ACC112 (cell line): ENCODE measurements at regions not wholly inside any gene's neighbourhood (a gene's known extent, or its start where the extent isn't known, plus 50 kb on each side); places are given as distances from the start of the nearest gene placed in this dataset.

Experiments used
- H2AFZ ChIP-seq: fragments of 200-600 bp; sonication (generic); one replicate; pipeline ENCODE4 v1.6.0; 2017; ENCODE audit warnings: antibody characterized with exemption, low read length; ENCODE audit not compliant: unreplicated experiment
- H3K27ac ChIP-seq: fragments of 200-600 bp; sonication (generic); 2 replicates; pipeline ENCODE4 v1.5.1; 2014; ENCODE audit warnings: low read depth, mild to moderate bottlenecking, antibody characterized with exemption, low read length, moderate library complexity
- H3K27me3 ChIP-seq: fragments of 200-600 bp; sonication (generic); 2 replicates; pipeline ENCODE4 v1.6.1; 2014; ENCODE audit warnings: mild to moderate bottlenecking, antibody characterized with exemption, low read length, moderate library complexity, mixed read lengths; ENCODE audit not compliant: insufficient read depth
- H3K36me3 ChIP-seq: fragments of 200-600 bp; sonication (generic); 2 replicates; pipeline ENCODE4 v1.6.1; 2016; ENCODE audit warnings: mild to moderate bottlenecking, antibody characterized with exemption, low read length, moderate library complexity, mixed read lengths; ENCODE audit not compliant: insufficient read depth
- H3K4me1 ChIP-seq: fragments of 200-600 bp; sonication (generic); one replicate; pipeline ENCODE4 v1.6.1; 2016; ENCODE audit warnings: low read length, mixed read lengths; ENCODE audit not compliant: insufficient read depth, unreplicated experiment, control insufficient read depth
- H3K4me3 ChIP-seq: fragments of 200-600 bp; sonication (generic); 2 replicates; pipeline ENCODE4 v1.5.1; 2014; ENCODE audit warnings: mild to moderate bottlenecking, low read depth, low read length
- H3K79me2 ChIP-seq: fragments of 200-600 bp; sonication (generic); one replicate; pipeline ENCODE4 v1.6.0; 2016; ENCODE audit warnings: low read length; ENCODE audit not compliant: control insufficient read depth, unreplicated experiment, insufficient read depth

- Histone ChIP-seq H3K4me1 (peaks cover 3% of the 10 kb centered on the region), H2AFZ (no peak overlapping the region), H3K36me3 (no peaks in the 10 kb centered on the region), H3K27me3 (peaks cover 5% of the 10 kb centered on the region; the same call in 1 of the 2 replicates), H3K4me3 (no peak overlapping the region), H3K27ac (no peak overlapping the region), H3K79me2 (no peaks in the 10 kb centered on the region)
These were observed 122.3 kb upstream of the DOCK10 start for GRCh38 chr2:225164401-225165050.

GRCh38 chr2:225158360-225158759, 116.1 kb upstream of the DOCK10 start:
- Histone ChIP-seq H3K27ac (no peak overlapping the region), H3K27me3 (no peaks in the 10 kb centered on the region), H3K4me1 (no peaks in the 10 kb centered on the region), H3K4me3 (no peak overlapping the region), H3K36me3 (no peaks in the 10 kb centered on the region), H3K79me2 (no peaks in the 10 kb centered on the region), H2AFZ (no peak overlapping the region)

DNA sequence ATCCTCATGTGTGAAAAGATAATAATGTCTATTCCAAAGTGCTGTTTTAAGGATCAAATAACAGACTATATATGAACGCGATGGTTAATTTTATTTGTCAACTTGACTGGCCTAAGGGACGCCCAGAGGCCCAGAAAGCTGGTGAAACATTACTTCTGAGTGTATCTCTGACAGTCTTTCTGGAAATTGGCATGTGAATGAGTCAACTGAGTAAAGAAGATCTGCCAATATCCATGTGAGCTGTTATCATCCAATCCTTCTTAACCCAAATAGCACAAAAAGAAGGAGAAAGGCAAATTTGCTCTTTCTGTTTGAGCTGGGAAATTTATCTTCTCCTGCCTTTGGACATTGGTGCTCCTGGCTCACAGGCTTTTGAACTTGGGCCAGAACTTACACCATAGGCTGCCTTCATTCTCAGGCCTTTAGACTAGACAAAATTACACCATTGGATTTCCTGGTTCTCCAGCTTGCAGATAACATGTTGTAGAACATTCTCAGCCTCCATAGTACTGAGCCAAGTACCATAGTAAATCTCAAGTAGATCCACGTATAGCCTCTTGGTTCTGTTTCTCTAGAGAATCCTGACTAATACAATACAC, 114.7 kb upstream of the DOCK10 start:
- Histone ChIP-seq H3K4me1 (no peaks in the 10 kb centered on the region), H3K27ac (no peak overlapping the region), H3K27me3 (no peaks in the 10 kb centered on the region), H3K36me3 (no peaks in the 10 kb centered on the region), H3K79me2 (no peaks in the 10 kb centered on the region), H3K4me3 (no peak overlapping the region), H2AFZ (no peak overlapping the region)

DNA sequence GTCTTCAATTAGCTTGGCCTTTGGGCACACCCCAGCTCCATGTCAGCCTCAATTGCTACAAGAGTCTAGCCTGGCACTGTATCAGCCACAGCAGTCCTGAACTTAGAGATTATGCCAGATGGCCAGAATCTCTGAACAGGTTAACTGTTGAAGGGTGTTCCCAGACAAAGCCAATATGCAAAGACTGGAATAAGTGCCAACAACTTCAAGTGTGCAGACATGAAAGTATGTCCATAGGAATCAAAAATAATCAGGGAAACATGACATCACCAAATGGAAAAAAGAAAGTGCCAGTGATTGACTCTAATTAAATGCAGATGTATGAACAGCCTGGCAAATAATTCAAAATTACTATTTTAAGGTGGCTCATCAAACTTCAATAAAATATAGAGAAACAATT, 98.5 kb upstream of the DOCK10 start:
- H3K36me3 ChIP-seq: no peaks in the 10 kb centered on the region
- H2AFZ ChIP-seq: no peak overlapping the region
- no peak overlapping the region for H3K27ac ChIP-seq
- no peaks in the 10 kb centered on the region for H3K79me2 ChIP-seq
- no peaks in the 10 kb centered on the region for H3K4me1 ChIP-seq
- no peak overlapping the region for H3K4me3 ChIP-seq
- H3K27me3 ChIP-seq: no peaks in the 10 kb centered on the region

- no peaks in the 10 kb centered on the region for H3K36me3 ChIP-seq
- no peaks in the 10 kb centered on the region for H3K79me2 ChIP-seq
- H3K4me1 ChIP-seq: no peaks in the 10 kb centered on the region
- no peaks in the 10 kb centered on the region for H3K27me3 ChIP-seq
- H3K4me3 ChIP-seq: no peak overlapping the region
- no peak overlapping the region for H3K27ac ChIP-seq
- no peak overlapping the region for H2AFZ ChIP-seq
These were observed 95.7 kb upstream of the DOCK10 start for GRCh38 chr2:225137971-225138370.

- H3K4me1 ChIP-seq: no peaks in the 10 kb centered on the region
- no peak overlapping the region for H3K27ac ChIP-seq
- H3K79me2 ChIP-seq: no peaks in the 10 kb centered on the region
- H3K4me3 ChIP-seq: no peak overlapping the region
- no peaks in the 10 kb centered on the region for H3K36me3 ChIP-seq
- H3K27me3 ChIP-seq: no peaks in the 10 kb centered on the region
- H2AFZ ChIP-seq: no peak overlapping the region
These were observed 94.3 kb upstream of the DOCK10 start for GRCh38 chr2:225136552-225136951.

DNA sequence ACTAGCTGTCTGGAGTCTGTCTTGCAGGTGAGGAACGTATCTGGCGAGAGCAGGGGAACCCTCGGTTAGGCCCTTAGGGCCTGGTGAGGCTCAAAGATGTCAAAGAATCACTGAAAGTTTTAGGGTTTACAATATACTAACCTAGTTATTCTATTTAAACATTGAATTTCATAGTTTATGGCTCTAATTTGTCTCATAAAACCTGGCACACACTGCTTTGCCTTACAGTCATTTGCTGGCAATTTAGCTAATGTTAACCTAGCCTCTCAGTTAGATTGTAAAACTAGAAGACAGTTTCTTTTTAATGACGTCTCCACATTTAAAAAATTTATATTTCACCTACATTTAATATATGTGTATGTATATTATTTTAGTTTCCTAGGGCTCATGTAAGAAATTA, 89.6 kb upstream of the DOCK10 start:
- Histone ChIP-seq H3K36me3 (no peaks in the 10 kb centered on the region), H3K4me3 (no peak overlapping the region), H3K27ac (no peak overlapping the region), H3K4me1 (no peaks in the 10 kb centered on the region), H3K79me2 (no peaks in the 10 kb centered on the region), H2AFZ (no peak overlapping the region), H3K27me3 (no peaks in the 10 kb centered on the region)

GRCh38 chr2:225130093-225130492, 87.8 kb upstream of the DOCK10 start:
- H2AFZ ChIP-seq: no peak overlapping the region
- no peak overlapping the region for H3K4me3 ChIP-seq
- H3K4me1 ChIP-seq: no peaks in the 10 kb centered on the region
- no peaks in the 10 kb centered on the region for H3K79me2 ChIP-seq
- H3K36me3 ChIP-seq: no peaks in the 10 kb centered on the region
- no peak overlapping the region for H3K27ac ChIP-seq
- no peaks in the 10 kb centered on the region for H3K27me3 ChIP-seq

DNA sequence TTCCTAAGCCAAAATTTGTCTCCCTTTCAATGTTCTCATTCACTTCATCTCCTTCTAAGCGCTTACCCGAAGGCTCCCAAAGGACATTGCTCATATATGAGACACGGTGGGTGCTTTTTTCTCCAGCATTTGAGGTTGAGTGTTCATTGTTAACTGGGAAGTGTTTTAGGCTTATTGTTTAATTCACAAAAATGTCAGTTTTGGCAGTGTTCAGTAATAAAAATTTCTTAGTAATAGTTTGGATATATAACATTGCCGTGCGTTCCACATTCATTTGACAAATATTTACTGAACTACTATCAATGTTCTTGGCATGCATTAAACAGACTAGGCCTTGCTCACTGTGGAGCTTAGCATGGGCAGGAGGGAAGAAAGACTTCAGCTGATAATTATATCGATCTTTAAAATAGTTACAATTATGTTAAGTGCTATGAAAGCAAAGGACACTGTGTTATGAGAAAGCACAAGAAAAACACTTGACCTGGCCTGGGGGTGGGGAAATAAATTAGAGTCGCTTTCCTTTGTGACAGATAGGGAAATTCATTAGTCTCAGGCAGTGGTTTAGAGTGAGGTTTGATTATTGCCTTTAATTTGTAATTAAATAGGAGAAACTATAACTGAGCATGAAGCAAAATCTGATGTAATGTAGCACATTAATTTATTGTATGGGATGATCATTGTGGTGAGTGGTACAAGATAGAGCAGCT, 82.2 kb upstream of the DOCK10 start:
- Histone ChIP-seq H3K4me3 (no peak overlapping the region), H3K27me3 (no peaks in the 10 kb centered on the region), H3K27ac (no peak overlapping the region), H3K79me2 (no peaks in the 10 kb centered on the region), H3K4me1 (peaks cover 8% of the 10 kb centered on the region), H3K36me3 (no peaks in the 10 kb centered on the region), H2AFZ (no peak overlapping the region)

DNA sequence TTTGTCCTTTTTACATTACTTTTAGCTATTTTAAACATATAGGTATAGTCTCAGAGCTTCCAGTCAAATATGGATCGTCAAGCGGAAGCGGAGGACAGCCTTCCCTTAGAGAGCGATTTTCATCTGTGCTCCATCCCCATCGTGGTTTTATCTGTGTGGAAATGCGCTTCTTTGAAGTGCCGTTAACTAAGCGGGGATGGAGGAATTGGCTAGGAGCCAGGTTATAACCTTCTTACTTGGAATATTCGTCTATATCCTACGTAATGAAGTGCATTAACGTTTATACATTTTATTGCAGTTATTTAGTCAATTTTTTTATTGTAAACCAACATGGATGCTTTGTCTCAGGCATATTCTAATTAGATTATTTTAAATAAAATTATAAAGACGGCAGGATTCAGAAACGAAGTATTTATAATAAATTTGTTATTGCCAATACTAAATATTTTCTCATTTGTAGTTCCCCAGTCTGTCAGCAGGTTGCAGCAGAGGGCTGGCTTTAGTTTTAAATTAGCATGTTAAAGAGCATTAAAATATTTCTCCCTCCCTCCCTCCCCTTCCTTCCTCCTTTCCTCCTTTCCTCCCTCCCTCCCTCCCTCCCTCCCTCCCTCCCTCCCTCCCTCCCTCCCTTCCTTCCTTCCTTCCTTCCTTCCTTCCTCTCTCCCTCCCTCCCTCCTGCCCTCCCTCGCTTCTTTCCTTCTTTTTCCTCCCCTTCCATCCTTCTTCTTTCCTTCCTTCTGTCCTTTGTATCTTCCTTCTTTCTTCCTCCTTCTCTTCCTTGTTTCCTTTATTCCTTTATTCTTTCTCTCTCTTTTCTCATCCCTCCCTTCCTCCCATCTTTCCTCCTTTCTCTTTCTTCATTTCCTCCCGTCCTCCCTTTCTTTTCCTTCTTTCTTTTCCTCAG, 80.6 kb upstream of the DOCK10 start:
- no peak overlapping the region for H3K27ac ChIP-seq
- H3K4me1 ChIP-seq: peaks cover 8% of the 10 kb centered on the region
- no peaks in the 10 kb centered on the region for H3K27me3 ChIP-seq
- no peaks in the 10 kb centered on the region for H3K36me3 ChIP-seq
- H3K79me2 ChIP-seq: no peaks in the 10 kb centered on the region
- H2AFZ ChIP-seq: no peak overlapping the region
- H3K4me3 ChIP-seq: no peak overlapping the region
